GM21723 (cell line): ENCODE measurements at regions not wholly inside any gene's neighbourhood (a gene's known extent, or its start where the extent isn't known, plus 50 kb on each side); places are given as distances from the start of the nearest gene placed in this dataset.

Source experiments
- ATAC-seq: cut with Tn5 transposase; IDR thresholded peaks from one replicate; pipeline ENCODE4 v1.9.1; 2021; ENCODE audit warnings: mild to moderate bottlenecking, moderate library complexity; ENCODE audit not compliant: unreplicated experiment

DNA sequence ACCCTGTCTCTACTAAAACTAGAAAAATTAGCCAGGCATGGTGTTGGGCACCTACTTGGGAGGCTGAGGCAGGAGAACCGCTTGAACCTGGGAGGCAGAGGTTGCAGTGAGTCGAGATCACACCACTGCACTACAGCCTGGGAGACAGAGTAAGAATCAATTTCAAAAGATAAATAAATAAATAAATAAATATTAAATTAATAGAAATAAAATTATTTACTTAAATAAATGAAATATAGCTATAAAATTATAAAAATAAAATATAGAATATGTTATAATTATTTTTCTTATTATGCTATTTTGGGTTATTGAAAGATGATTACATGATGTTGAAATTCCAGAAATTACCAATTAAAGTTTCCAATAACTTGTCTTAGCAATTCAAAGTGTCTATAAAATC, 1029.8 kb upstream of the AGA start:
- no peak for ATAC-seq

DNA sequence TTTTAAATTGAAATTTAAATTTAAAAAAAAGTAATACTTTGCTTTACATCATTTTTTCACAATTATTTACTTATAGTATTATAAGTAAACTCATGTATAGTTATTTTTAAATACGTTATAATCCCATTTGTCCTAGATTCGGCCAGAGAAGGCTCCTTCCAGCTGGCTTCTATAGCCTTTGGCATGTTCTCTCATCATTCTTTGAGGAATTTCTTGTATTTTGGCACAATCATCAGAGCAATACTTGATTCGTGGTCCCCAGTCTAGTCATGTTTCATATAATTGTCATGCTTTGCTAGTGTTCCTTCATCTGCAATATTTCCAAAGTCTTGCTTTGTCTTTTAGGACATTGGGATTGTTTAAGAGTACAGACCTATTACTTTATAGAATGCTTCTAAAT, 1037.9 kb upstream of the AGA start:
- ATAC-seq: no peak

DNA sequence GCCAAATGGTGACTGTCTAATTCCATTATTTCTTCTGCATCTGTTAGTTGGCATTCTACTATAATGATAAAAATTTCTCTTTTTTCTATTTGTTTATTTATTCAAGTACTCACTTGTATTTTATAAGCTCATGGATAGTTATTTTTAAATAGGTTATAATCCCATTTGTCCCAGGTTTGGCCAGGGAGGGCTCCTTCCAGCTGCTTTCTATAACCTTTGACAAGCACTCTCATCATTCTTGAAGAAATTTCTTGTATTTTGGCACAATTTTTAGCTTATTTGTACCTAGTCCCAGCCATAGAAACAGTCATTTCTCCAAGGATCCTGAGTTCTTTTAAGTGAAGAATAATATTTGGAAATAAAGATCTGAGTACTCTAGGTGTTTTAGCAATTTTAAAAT, 1038.6 kb upstream of the AGA start:
- no peak for ATAC-seq

DNA sequence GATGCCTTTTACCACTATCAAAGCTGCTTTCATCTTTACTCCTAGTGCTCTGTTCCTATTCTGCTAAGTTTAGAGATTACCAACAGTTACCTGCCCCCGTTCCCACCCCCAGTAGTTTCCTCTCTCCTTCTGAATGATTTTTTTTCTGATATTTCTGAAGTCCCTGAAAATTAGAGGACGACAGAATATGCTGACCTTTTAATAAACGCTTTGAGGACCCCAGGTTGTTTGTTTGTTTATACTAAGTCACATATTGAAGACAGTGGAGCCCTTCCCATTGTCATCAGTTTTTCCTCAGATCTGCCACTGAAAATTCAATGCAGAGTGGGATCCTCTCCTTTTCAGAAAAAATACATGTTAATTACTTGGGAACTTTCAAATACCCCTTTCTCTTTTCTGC, 1039.3 kb upstream of the AGA start:
- no peak for ATAC-seq

DNA sequence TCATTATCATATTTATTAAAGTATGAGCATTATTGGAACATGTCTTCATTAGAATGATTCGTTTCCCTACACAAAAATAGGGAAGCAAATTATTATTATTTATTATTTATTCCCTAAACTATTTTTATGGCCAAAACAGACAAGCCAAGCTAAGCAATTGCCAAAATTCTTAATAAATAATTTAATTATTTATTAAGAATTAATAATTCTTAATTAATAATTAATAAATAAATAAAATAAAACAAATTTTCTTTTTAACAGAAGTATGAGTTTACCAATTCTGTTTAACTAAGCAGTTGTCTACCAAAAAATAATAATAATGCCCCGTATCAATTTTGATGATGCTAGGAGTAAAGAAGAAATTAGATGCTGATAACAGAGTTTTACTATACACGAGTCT, 1080.8 kb upstream of the AGA start:
- no peak for ATAC-seq

DNA sequence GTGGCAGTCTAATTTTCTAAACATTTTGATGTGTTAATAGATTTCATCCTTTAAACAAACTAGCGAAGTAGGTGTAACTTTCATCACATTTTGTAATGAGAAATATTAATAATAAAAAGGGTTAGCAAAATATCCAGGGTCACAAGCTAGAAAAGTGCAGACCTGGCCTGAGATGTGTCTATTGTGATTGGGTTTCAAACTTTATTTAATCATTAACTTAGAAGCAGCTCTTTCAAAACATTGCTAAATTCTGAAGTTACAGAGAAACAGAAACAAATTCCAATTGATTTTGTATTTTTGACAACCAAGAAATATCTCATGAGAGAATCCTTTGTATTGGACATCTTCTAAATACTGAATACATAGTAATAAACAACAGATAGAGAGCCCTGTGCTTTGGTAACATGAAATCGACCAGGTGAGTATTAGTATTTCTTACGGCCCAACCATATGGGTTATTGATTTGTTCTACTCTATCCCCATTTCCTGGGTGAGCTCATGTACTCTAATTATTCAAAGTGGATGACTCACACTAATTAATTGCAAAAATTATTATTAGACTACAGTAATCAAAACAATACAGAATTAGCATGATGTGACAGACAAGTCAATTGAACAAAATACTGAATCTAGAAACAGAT, 1093.8 kb upstream of the AGA start:
- ATAC-seq: no peak

DNA sequence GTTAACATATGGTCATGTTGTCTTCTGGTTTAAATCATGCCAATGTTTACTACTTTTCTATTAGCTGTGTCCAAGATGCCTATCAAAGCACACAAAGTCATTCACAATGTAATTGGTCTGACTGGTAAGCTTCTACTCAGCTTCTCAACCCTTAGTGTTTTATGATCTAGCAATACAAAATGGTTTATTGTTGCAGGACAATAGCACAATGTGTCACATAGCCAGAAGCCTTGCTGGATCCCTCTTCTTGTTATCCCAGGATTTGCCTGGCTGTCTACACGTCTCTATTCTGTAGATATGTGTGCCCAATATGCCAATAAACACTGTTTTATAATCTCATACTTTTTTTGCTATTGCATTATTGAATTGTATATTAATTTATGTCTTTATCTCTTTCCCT, 1111.0 kb upstream of the AGA start:
- ATAC-seq: no peak

DNA sequence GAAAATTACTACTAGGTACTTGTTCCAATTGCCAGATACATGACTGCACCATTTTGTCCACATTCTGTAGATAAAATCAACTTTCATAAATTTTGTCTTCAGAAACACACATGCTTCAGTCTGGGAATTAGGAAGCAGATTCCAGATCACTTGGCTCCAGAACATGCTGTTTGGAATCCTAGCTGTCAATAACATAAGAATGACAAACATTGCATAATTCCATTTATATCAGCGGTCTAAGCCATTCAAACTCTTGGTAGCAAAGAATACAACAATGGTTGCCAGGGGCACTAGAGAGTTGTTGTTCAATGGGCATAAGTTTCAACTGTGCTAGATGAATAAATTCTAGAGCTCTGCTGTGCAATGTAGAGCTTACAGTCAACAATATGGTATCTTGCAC, 1112.1 kb upstream of the AGA start:
- ATAC-seq: no peak

DNA sequence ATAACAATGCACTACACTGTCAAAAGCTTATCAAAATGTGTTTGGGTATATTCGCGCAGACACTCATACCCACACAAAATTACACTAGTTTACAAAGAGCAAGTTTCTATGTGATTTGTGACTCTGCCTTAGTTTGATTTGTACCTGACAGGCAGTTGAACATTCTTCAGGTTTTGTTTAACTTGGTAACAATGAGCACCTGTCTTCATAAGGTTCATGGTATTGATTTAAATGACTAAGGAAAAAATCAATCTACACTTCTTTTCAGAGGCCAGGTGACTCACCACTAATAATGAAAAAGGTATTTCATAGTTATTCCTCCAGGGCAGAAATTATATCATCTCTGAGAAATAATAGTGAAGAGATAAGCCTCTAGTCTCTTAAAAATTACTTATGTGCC, 1114.6 kb upstream of the AGA start:
- no peak for ATAC-seq

DNA sequence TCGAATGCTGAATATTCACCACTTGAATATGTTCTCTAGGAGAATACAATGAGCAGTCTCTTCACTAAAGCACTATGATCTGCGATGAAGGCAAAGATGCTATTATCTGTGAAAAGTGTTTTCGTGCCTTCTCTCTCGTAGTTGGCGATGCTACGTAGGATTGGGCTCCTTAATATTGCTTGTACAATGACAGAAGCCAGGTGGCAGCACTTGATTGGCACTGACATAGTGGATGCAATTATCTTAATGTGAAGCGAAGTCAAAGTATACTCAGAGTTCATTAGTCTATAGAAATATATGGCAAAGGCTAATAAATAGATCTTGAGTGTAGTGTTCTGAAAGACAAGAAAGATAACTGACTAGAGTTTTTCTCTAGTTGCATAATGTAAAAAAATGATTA, 1135.7 kb upstream of the AGA start:
- no peak for ATAC-seq

DNA sequence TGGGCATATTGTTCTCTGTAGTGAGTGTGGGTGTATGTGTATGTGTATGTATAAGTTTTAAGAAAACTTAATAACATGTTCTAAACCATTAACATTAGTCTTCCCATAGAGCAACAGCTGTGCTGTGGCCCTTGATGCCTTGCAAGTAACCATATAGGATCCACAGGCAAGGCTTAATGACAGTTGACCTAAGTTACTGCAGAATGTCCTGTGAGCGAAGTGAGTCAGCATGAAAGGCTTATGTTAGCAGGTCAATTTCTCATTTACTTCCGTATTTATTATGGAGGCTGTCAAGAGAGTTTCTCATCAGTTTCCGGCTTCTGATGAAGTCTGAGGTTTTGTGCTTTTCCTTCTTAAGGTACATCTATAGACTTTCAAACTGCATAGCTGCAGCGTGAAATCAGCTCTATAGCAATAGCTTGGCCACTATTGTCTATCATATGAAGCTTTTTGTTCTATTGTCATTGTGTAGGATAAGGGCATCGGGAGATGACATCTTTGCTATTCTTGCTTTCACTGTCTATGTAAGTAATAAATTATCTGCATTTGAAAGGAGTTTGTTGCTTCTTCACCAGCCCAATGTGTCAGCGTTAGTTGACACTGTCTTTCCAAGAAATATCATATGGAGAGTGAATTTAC, 1153.4 kb upstream of the AGA start:
- ATAC-seq: no peak

DNA sequence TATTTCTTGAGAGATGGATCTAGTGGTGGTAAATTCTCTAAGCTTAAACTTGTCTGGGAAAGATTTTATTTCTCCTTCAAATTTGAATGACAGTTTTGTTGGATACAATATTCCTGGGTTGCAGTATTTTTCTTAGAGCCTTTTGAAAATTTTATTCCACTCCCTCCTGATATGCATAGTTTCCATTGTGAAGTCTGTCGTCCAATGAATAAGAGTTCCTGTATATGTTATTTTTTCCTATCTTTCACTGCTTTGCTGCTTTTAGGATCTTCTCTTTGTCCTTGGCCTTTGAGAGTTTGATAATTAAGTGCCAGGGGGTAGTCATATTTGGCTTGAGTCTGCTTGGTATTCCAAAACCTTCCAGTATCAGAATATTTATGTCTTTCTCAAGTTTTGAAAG, 1156.4 kb upstream of the AGA start:
- ATAC-seq: no peak

DNA sequence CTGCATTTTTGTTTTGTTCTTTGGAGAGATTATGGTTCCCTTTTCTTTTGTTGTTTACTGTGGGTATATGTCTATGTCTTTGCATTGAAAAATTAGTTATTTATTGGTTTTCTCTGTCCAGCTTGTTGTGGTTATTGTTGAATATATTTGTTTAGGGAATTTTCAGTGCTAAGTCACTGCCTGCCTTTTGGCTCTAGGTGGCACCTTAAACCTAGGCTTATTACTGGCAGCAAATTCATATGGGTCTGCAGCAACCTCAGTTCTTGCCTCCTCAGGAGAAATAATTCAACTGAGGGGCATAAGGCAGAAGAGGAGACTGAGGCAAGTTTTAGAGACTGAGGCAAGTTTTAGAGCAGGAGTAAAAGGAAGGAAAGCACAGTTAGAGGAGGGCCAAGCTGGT, 1157.3 kb upstream of the AGA start:
- no peak for ATAC-seq

DNA sequence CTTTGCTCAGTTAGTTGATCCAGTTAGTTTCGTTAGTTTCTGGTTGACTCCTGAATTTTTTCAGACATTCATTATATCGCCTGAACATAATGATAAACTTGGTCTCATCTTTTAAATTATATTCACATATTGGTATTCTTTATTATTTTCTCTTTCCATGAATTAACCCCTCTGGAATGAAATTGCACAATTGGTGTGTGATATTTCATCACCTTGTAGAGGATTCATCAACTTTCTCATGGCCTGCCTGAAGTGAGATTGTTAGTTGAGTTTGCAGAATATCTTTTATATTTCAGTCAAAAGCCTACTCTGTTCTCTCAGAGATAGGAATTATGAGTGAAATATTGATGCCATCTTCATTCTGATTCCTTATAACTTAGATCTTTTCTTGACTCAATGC, 1160.6 kb upstream of the AGA start:
- ATAC-seq: no peak

DNA sequence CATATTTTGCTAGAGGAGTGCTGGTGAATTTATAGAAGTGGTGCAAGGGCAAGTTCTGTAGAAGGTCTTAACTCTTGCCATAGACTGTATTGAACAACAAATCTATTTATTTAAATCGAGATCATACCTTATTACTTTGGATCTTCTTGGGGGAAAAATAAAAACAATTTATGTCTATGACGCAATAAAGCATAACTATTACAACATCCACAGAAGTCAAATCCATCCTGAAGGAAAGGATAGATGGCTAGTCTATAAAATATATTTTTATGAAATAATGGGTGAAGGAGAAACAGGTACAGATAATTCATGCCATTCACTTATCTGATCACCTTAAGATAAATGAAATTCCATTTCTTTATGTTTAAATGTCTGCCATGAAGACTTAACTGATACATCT, 1168.8 kb upstream of the AGA start:
- no peak for ATAC-seq

DNA sequence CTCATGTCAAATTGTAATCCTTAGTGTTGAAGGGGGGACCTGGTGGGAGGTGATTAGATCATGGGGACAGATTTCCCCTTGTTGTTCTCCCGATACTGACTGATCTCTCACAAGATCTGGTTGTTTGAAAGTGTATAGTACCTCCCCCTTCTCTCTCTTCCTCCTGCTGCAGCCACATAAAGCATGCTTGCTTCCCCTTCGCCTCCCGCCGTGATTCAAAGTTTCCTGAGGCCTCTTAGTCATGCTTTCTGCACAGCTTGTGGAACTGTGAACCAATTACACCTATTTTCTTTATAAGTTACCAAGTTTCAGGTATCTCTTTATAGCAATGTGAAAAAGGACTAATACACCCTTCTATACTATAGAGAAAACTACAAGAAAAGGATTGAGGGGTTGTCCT, 1170.5 kb upstream of the AGA start:
- no peak for ATAC-seq

DNA sequence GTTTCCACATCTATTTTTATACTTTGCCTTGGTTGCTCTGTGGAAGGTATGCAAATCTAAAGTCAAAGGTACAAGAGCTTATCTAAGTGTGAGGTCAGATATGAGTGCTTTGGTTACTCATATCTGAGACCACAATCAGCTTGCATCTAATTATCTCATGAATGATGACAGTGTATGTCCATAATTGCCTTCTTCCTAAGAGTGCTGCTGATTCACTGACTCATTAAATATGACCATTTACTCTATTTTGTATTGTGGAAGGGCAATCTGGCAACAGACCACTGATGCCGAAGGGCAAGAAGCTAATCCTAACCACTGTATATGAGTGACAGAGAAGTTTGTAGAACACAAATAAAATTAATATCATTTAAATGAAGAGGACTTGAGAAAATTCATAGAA, 1190.2 kb upstream of the AGA start:
- ATAC-seq: no peak

DNA sequence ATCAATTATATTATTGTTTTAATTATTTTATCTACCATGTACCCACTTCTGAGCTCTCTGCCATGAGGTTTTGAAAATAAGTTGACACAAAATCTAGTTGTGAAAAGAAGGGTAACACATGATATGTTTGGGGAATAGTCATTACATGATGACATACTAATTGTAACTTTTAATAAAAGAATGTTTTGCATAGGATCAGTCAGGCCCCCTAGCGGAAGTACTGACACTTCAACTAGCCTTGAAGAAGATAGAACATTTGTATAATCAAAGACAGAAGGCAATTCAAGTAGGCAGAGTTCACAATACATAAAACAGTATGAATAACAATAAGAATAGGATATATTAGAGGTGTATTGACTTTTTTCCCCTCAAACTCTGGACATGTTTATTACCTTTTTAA, 1191.0 kb upstream of the AGA start:
- no peak for ATAC-seq

DNA sequence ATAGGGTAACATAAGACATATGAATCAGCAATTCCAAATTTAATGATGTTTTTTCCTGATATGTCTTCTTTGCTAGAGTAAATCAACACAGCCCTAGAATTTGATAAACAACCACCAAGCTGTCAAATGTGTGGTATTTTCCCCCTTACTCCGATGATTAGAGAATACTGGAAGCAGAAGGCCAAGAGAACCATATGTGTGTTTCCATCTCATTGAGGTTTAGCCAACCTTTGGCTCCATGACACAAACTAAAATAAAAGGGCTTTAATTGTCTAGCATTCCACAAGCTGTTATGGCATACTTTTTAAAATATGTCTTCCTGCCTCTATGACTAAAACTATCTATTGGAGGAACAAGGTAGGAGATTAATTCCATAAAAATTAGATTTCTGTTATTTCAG, 1222.4 kb upstream of the AGA start:
- ATAC-seq: no peak

DNA sequence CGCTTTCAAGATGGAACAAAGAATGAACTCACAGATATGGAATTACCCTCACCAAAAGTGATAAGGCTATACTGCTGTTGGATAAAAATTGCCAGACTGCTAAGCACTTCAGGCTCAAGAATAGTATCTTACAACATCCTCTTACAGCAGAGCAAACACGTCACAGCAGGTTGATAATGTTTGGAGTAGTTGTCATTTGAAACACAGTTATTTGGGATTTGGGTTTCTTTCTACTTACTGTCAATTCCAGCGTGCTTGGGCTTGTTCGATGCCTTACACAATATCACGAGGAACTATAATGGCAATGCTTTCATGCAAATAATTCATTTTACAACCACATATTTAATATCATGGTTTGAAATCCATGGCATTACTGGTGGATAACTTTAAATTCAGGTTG, 1223.7 kb upstream of the AGA start:
- ATAC-seq: no peak

DNA sequence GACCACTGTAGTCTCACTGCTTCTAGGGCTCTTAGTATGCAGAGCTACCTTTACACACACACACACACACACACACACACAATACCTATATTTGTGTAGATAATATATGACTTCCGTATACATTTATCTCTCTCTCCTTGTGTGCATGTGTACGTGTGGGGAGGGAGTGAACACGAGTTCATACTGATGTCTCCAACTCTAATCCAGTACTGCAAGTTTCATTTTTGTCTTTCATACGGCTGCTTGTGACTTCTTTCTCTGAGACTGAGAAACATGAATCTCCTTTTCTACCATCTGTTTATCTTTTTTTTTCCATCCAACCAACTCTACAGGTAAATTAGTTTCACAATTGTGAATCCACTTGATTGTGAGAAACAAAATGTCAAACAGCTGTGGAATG, 1229.5 kb upstream of the AGA start:
- no peak for ATAC-seq

DNA sequence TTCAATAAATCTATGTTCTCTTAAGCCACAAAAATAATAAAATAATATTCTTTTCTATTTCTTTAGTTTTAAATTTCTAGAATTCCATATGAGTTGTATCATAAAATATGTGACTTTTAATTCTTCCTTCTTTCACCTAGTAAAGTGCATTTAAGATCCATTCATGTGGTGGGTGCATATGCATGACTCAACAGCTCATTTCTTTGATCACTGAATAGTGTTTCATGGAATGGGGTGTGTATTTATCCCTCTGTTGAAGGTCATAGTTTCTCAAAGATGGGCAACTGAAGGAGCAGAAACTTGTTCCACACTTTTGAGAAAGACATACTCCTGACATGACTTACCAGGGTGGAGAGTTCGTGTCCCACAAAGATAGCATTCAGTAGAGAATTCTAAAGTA, 1230.3 kb upstream of the AGA start:
- ATAC-seq: no peak

DNA sequence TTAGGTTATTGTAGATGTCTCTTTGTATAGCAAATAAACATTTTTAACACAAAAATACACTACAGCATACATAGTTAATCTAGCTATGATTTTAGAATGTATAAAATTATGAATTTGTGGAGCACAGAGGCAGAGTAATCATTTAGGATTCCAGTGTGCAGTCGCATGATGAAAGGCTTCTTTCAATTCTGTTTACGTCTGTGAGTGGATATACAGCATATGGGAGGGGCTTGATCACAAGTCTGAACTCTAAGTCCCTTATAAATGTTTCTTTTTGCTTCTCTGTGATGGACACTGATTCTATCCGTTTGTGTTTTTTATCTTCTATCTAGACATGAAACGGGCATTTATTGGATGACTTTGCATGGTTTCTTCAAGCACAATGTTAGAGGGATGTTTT, 1239.6 kb upstream of the AGA start:
- ATAC-seq: no peak
